ENCODE measurements at regions not wholly inside any gene's neighbourhood (a gene's known extent, or its start where the extent isn't known, plus 50 kb on each side); places are given as distances from the start of the nearest gene placed in this dataset.

- TF ChIP-seq CTCF (IDR thresholded peaks at IDR 0.05) (no peak), POLR2A (IDR thresholded peaks at IDR 0.05) (no peak)
- 69 to 77% methylated on average over 5 of the region's 5 CpGs for WGBS, 2 donors
- no peak overlapping the region for H3K4me3 ChIP-seq (ENCODE audit: low read depth, poor library complexity, severe bottlenecking)
- no peak for DNase-seq (ENCODE audit: low spot score in 2 of 2)
- intact Hi-C loops (cut with DNase I; ENCODE audit: low total_unique reads): no loop called here
Observed at GRCh38 chr4:117941611-117942010, 92.7 kb upstream of the NDST3 start.

GRCh38 chr4:117949621-117950020 lies 84.7 kb upstream of the NDST3 start:
- DNase-seq (ENCODE audit: low spot score in 2 of 2): no peak
- no peak for TF ChIP-seq POLR2A (IDR thresholded peaks at IDR 0.05)
- no peak for TF ChIP-seq CTCF (IDR thresholded peaks at IDR 0.05)
- intact Hi-C loops (cut with DNase I; ENCODE audit: low total_unique reads): no loop called here
- H3K4me3 ChIP-seq (ENCODE audit: low read depth, poor library complexity, severe bottlenecking): no peak overlapping the region
- whole genome bisulfite sequencing, 2 donors: 70 to 79% methylated on average over 3 of the region's 3 CpGs

- TF ChIP-seq POLR2A (IDR thresholded peaks at IDR 0.05) (no peak), CTCF (IDR thresholded peaks at IDR 0.05) (no peak)
- no peak for DNase-seq (ENCODE audit: low spot score in 2 of 2)
- intact Hi-C loops (cut with DNase I; ENCODE audit: low total_unique reads): no loop called here
- no peak overlapping the region for H3K4me3 ChIP-seq (ENCODE audit: low read depth, poor library complexity, severe bottlenecking)
Observed at GRCh38 chr4:117957571-117957970, 76.7 kb upstream of the NDST3 start.

- WGBS, 2 donors: 13 to 18% methylated on average over 7 of the region's 7 CpGs
- H3K4me3 ChIP-seq (ENCODE audit: low read depth, poor library complexity, severe bottlenecking): no peak overlapping the region
- no peak for TF ChIP-seq CTCF (IDR thresholded peaks at IDR 0.05)
- TF ChIP-seq POLR2A (IDR thresholded peaks at IDR 0.05): no peak
- intact Hi-C loops (cut with DNase I; ENCODE audit: low total_unique reads): no loop called here
- DNase-seq (ENCODE audit: low spot score in 2 of 2): no peak
Observed at GRCh38 chr4:117965622-117966021, 68.7 kb upstream of the NDST3 start.

- TF ChIP-seq POLR2A (IDR thresholded peaks at IDR 0.05): no peak
- no peak for TF ChIP-seq CTCF (IDR thresholded peaks at IDR 0.05)
- intact Hi-C loops (cut with DNase I; ENCODE audit: low total_unique reads): no loop called here
Observed at GRCh38 chr4:117968606-117969005, 65.7 kb upstream of the NDST3 start.

GRCh38 chr4:117971403-117971802 lies 62.9 kb upstream of the NDST3 start:
- no peak for TF ChIP-seq CTCF (IDR thresholded peaks at IDR 0.05)
- DNase-seq (ENCODE audit: low spot score in 2 of 2): no peak
- intact Hi-C loops (cut with DNase I; ENCODE audit: low total_unique reads): no loop called here
- WGBS, 2 donors: 50 to 59% methylated on average over 2 of the region's 2 CpGs
- H3K4me3 ChIP-seq (ENCODE audit: low read depth, poor library complexity, severe bottlenecking): no peak overlapping the region

More at GRCh38 chr4:117968606-117969005, 65.7 kb upstream of the NDST3 start:
- WGBS, 2 donors: 72 to 78% methylated on average over 2 of the region's 2 CpGs
- no peak overlapping the region for H3K4me3 ChIP-seq (ENCODE audit: low read depth, poor library complexity, severe bottlenecking)
- no peak for DNase-seq (ENCODE audit: low spot score in 2 of 2)

All from lower leg skin (tissue), 4 donors.